GM19455 (cell line): ENCODE measurements at regions not wholly inside any gene's neighbourhood (a gene's known extent, or its start where the extent isn't known, plus 50 kb on each side); places are given as distances from the start of the nearest gene placed in this dataset.
"Not testable (repeated sequence)": the region's sequence is repeated elsewhere in the genome, so short reads cannot be mapped to it uniquely, and the experiment has no call there.

ENCODE experiments used
- ATAC-seq: cut with Tn5 transposase; IDR thresholded peaks from one replicate; pipeline ENCODE4 v1.9.1; 2021; ENCODE audit not compliant: unreplicated experiment

DNA sequence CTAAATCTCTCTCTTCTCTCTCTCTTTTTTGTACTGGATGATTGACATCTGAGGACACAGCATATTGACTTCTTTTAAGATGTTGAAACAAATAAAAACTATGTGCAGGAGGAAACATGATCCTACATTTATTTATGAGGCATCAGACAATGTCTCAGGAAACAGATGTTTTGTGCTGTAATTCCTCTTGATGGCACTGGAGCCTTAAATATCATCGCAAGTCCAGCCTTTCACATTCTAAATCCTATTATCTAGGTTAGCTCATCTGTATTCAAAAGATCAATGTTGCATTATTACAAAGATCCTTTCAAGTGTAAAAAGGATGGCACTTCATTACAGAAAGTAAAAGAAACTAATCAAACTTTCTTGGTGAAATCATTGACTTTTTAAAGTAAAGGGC lies 63.9 kb downstream of the MAT2B start:
- ATAC-seq, result no peak

- no peak for ATAC-seq
Observed at GRCh38 chr5:163571744-163572143, 66.3 kb downstream of the MAT2B start.

GRCh38 chr5:163574472-163575440 lies 69.3 kb downstream of the MAT2B start:
- ATAC-seq, result no peak

DNA sequence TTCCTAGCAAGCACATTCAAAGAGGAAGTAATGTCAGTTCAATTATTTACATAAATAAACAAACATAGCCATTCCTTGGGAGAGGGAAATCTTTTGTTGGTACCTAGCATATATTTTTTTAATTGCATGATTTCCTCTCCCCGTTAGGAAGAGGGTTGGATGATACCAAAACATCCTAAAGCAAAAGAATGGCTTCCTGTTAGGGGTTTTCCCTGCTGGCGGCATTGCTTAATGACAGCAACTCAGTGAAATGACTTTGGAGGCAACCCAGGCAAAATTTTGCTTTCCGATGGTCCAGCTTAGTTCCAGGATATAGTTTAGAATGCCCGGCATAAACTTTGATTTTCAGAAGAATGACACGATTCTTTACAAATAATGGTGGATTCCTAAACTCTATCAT lies 73.2 kb downstream of the MAT2B start:
- no peak for ATAC-seq

DNA sequence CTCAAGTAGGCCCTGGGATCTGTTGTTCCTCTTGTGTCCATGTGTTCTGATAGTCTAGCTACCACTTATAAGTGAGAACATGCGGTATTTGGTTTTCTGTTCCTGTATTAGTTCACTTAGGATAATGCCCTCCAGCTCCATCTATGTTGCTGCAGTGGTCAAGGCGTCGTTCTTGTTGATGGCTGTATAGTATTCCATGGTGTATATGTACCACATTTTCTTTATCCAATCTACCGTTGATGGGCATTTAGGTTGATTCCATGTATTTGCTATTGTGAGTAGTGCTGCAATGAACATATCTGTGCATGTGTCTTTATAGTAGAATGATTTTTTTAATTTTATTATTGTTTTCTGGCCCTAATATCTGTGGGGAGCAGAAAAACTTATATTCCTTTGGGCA lies 74.3 kb downstream of the MAT2B start:
- ATAC-seq, result no peak

DNA sequence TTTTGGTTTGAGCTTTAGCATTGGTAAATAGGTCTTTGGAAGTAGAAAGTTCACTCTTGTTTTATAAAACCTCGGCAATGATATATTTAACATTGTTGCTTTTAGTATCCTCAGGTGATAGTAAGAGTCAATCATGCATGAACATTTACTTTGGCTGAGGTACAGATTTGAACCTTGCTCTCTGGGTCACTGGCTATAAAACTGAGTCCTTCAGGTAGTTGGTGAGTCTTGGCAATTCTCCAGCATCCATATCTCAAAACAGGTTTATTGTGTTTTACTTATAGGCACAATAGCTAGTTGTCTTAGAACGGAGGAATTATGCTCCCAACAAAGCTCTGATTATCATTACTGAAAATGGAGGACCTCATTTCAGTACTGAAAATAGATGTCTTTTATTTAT lies 75.1 kb downstream of the MAT2B start:
- no peak for ATAC-seq

DNA sequence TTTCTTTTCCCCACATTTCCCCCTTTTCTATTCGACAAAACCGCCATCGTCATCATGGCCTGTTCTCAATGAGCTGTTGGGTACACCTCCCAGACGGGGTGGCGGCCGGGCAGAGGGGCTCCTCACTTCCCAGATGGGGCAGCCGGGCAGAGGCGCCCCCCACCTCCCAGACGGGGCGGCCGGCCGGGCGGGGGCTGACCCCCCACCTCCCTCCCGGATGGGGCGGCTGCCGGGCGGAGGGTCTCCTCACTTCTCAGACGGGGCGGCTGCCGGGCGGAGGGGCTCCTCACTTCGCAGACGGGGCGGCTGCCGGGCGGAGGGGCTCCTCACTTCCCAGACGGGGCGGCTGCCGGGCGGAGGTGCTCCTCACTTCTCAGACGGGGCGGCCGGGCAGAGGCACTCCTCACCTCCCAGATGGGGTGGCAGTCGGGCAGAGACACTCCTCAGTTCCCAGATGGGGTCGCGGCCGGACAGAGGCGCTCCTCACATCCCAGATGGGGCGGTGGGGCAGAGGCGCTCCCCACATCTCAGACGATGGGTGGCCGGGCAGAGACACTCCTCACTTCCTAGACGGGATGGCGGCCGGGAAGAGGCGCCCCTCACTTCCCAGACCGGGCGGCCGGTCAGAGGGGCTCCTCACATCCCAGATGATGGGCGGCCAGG lies 78.2 kb downstream of the MAT2B start:
- ATAC-seq, result not testable (repeated sequence)

DNA sequence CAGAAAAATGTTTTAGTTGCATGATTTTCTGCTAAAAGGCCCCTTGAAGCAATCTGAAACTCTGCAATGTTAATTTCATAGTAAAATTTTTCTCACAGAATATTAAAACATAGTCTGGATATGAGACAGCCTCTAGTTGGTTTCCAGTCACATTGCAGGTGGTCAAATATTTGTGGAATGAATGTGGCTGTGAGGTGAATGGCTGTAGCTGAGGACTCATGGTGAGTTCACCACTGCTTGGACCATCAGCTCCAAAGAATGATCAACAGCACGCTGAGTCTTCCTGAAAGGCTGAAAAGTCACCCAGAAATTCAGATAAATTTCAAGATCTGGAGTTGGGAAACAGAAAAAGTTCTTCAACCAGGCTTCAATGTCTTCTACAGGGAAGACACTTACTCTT lies 79.8 kb downstream of the MAT2B start:
- no peak for ATAC-seq

DNA sequence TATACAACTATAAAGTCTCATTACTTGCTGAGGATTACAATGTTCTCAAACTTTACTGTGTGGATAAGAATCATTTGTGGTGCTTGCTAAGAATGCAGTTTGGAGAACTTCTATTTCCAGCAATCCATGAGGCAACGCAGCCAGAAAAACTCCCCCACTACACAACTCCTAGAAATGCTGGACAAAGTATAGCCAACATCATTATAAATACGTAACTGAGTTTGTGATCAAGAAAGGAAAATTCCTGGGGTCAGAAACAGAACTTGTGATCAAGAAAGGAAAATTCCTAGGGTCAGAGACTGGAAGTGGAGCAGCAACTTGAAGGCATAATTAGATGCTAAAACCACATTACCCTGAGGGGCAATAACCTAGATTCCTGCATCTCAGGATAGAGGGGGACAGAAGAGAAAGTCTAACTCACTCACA lies 81.1 kb downstream of the MAT2B start:
- ATAC-seq, result no peak

- no peak for ATAC-seq
Observed at GRCh38 chr5:163594951-163595350, 89.5 kb downstream of the MAT2B start.

- ATAC-seq, result no peak
Observed at GRCh38 chr5:163595932-163596607, 90.7 kb downstream of the MAT2B start.

- ATAC-seq, result no peak
Observed at GRCh38 chr5:163596608-163597315, 91.3 kb downstream of the MAT2B start.

DNA sequence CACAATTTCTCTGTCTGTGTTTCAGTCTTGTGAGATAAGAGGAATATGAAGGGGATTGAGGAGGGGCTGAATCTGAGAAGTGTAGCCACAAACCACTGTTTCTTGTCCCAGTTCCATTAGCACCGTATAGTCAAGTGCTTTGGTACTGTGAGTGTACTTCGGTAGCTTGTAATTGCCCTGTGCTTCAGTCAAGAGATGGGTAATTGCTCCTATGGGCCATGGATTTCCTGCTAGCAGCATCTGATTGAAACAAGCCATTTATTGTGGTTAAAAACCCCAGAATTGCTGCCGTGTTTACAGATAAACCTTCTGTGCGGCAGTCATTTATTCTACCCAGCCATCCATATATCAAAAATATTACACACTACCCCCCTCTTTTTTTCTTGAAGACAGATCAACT lies 98.6 kb downstream of the MAT2B start:
- ATAC-seq, result no peak

DNA sequence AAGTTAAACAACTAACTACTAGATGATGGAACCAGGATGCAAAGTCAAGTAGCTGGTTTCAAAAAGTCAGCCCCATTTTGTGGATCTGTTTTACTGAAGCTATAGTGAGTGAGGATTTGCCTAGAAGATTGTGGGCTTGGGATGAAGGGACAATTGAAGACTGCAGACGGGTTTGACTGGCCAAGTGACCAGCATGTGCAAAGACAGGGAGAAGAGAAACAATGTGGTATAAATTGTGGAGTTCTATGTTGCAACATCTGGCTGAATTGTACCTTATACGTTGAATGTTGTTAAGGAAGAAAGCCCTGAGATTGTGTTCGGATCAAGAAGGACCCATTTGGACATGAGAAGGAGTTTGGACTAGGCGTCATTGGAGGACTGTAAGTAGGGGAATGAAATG lies 101.8 kb downstream of the MAT2B start:
- ATAC-seq, result no peak

GRCh38 chr5:163608621-163609020 lies 103.2 kb downstream of the MAT2B start:
- ATAC-seq, result no peak

- ATAC-seq, result no peak
Observed at GRCh38 chr5:163609910-163610309, 104.5 kb downstream of the MAT2B start.

DNA sequence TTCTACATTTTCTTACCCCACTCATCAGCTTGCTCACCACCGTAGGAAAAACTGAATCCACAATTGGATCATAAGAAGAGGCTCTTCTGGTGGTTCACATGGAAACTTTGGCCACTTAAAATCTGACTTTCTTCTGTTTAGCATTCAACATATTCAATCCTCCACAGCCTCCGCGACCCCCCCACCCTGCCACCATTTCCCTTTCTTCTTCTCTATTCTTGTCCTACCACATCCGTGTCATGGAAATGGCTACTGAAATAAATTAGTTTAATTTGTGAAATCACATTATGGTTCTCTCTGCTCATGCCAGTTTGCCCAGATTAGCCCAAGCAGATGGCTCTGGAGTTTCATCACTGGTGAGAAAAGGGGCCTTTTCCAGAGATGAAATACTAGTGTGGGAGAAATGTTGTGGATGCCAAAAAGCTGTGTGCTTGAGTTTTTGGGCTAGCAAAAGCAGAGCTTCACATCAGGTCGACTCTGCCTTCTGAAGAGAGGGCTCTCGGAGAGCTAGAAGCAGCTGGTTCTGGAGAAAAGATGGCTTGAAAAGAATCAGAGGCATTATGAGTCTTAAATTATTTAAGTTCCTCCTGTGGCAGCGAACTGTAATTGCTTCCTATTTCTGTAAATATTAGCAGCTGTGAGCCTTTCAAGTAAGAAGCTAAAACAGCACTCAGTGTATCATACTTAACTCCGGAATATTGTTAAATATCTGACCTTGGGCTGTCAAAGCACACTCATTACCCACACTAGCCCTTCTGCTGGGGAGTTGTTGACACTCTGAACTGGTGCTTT lies 107.1 kb downstream of the MAT2B start:
- no peak for ATAC-seq

- ATAC-seq, result no peak
Observed at GRCh38 chr5:163613150-163613442, 107.7 kb downstream of the MAT2B start.

DNA sequence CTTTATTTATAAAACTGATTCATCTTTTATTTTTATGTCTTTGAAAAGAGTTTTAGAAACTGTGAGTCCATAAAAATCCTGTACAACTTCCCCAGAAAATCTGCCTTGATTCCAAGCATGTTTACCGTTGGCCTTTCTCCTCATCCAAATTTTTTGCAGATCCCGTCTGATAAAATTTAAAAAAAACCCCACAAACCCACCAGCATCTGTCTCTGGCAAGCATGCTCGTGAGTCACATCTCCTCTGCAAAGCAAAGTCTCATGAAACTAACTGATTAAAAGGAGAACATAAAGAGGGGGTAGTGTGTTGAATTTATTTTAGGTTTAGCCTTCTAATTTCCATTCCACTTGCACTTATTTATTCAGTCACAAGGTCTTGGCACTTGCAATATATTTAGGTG lies 109.4 kb downstream of the MAT2B start:
- ATAC-seq, result no peak

- no peak for ATAC-seq
Observed at GRCh38 chr5:163619273-163619934, 114.0 kb downstream of the MAT2B start.
